ENCODE measurements at regions not wholly inside any gene's neighbourhood (a gene's known extent, or its start where the extent isn't known, plus 50 kb on each side); places are given as distances from the start of the nearest gene placed in this dataset.

- H3K4me3 ChIP-seq (ENCODE audit: control insufficient read depth in 1 of 2, extremely low read depth in 1 of 2, low read length in 1 of 2) = no peak overlapping the region
- no peaks in the 10 kb centered on the region for H3K27me3 ChIP-seq (replicated peaks in 1 of 2; ENCODE audit: control insufficient read depth in 2 of 2, extremely low read depth in 1 of 2, insufficient read depth in 2 of 2, low read length in 1 of 2)
- Mint-ChIP-seq H3K27ac (no peak overlapping the region), H3K4me1 (no peaks in the 10 kb centered on the region), H3K9me3 (no peaks in the 10 kb centered on the region), H3K4me3 (no peak overlapping the region), H3K36me3 (no peaks in the 10 kb centered on the region), H3K27me3 (peaks cover 3 to 19% of the 10 kb centered on the region in 2 donors)
- ChIA-PET POLR2A (interaction anchor here in 1 of 2 donors (0.5 kb wide), 1 partner anchor 354 kb away, joined by 3 read pairs; no protein-coding TSS in a partner anchor), CTCF (no interaction called here)
- DNase-seq (no peak), ATAC-seq (replicated peaks in 1 of 4) (no peak)
- no peaks in the 10 kb centered on the region for H3K4me1 ChIP-seq (ENCODE audit: control insufficient read depth in 1 of 2, extremely low read depth in 1 of 2, insufficient read depth in 2 of 2, low read length in 2 of 2)
- no peak overlapping the region for H3K27ac ChIP-seq (ENCODE audit: low read length)
- H3K9me3 ChIP-seq = no peaks in the 10 kb centered on the region
- H3K36me3 ChIP-seq (ENCODE audit: control insufficient read depth in 2 of 2, extremely low read depth in 1 of 2, insufficient read depth in 1 of 2, low read length in 1 of 2) = no peaks in the 10 kb centered on the region
- 90% methylated on average over 3 of the region's 4 CpGs for WGBS (ENCODE audit: insufficient coverage)
Measured at GRCh38 chr10:8463853-8464252, 409.4 kb downstream of the GATA3 start.

GRCh38 chr10:8468477-8468876 lies 414.0 kb downstream of the GATA3 start:
- Histone ChIP-seq H3K4me1 (ENCODE audit: control insufficient read depth in 1 of 2, extremely low read depth in 1 of 2, insufficient read depth in 2 of 2, low read length in 2 of 2) (no peaks in the 10 kb centered on the region), H3K27ac (ENCODE audit: low read length) (no peak overlapping the region), H3K36me3 (ENCODE audit: control insufficient read depth in 2 of 2, extremely low read depth in 1 of 2, insufficient read depth in 1 of 2, low read length in 1 of 2) (no peaks in the 10 kb centered on the region), H3K4me3 (ENCODE audit: control insufficient read depth in 1 of 2, extremely low read depth in 1 of 2, low read length in 1 of 2) (no peak overlapping the region), H3K27me3 (replicated peaks in 1 of 2; ENCODE audit: control insufficient read depth in 2 of 2, extremely low read depth in 1 of 2, insufficient read depth in 2 of 2, low read length in 1 of 2) (no peaks in the 10 kb centered on the region), H3K9me3 (no peaks in the 10 kb centered on the region)
- ATAC-seq (replicated peaks in 1 of 4) = no peak
- CTCF ChIA-PET = interaction anchor here (0.6 to 0.7 kb wide), 4 partner anchors 152 to 820 kb away, joined by 3 to 4 read pairs (median 3); no protein-coding TSS in a partner anchor
- Mint-ChIP-seq H3K36me3 (no peaks in the 10 kb centered on the region), H3K4me1 (no peaks in the 10 kb centered on the region), H3K27ac (no peak overlapping the region), H3K27me3 (peaks cover 3 to 13% of the 10 kb centered on the region in 2 donors), H3K9me3 (no peaks in the 10 kb centered on the region), H3K4me3 (no peak overlapping the region)
- 83% methylated on average over 2 of the region's 3 CpGs for WGBS (ENCODE audit: insufficient coverage)
- POLR2A ChIA-PET = interaction anchor here in 1 of 2 donors (0.6 to 1.0 kb wide), 2 partner anchors 10 to 11 kb away, joined by 3 to 10 read pairs; no protein-coding TSS in a partner anchor
- peak in 1 of 35 experiments; percentile 8 for DNase-seq

GRCh38 chr10:8473205-8473604 lies 418.7 kb downstream of the GATA3 start:
- H3K27ac ChIP-seq (ENCODE audit: low read length) = no peak overlapping the region
- H3K27me3 Mint-ChIP-seq = peaks cover 12 to 16% of the 10 kb centered on the region in 2 donors
- no peaks in the 10 kb centered on the region for H3K4me1 Mint-ChIP-seq
- H3K36me3 Mint-ChIP-seq = no peaks in the 10 kb centered on the region
- H3K9me3 ChIP-seq = no peaks in the 10 kb centered on the region
- ChIA-PET POLR2A (no interaction called here), CTCF (interaction anchor here in 1 of 2 donors (0.9 to 1.1 kb wide), 3 partner anchors 35 to 141 kb away, joined by 4 to 7 read pairs (median 5); no protein-coding TSS in a partner anchor)
- DNase-seq = peak in 21 of 35 experiments; percentile 3 to 70 (median 15)
- peaks cover 0 to 5% (median 0%) of the 10 kb centered on the region in 3 donors for H3K9me3 Mint-ChIP-seq
- H3K4me3 Mint-ChIP-seq = no peak overlapping the region
- H3K27ac Mint-ChIP-seq = no peak overlapping the region
- H3K27me3 ChIP-seq (replicated peaks in 1 of 2; ENCODE audit: control insufficient read depth in 2 of 2, extremely low read depth in 1 of 2, insufficient read depth in 2 of 2, low read length in 1 of 2) = peaks cover 0 to 6% of the 10 kb centered on the region in 2 experiments
- H3K36me3 ChIP-seq (ENCODE audit: control insufficient read depth in 2 of 2, extremely low read depth in 1 of 2, insufficient read depth in 1 of 2, low read length in 1 of 2) = no peaks in the 10 kb centered on the region
- H3K4me1 ChIP-seq (ENCODE audit: control insufficient read depth in 1 of 2, extremely low read depth in 1 of 2, insufficient read depth in 2 of 2, low read length in 2 of 2) = no peaks in the 10 kb centered on the region
- no peak overlapping the region for H3K4me3 ChIP-seq (ENCODE audit: control insufficient read depth in 1 of 2, extremely low read depth in 1 of 2, low read length in 1 of 2)
- no CpG with 5 or more reads among the region's 2 CpGs for WGBS (ENCODE audit: insufficient coverage)
- peak; percentile 37 to 66 (median 54) for ATAC-seq (replicated peaks in 1 of 4)

GRCh38 chr10:8477300-8477699 lies 422.8 kb downstream of the GATA3 start:
- Histone ChIP-seq H3K27ac (ENCODE audit: low read length) (no peak overlapping the region), H3K9me3 (no peaks in the 10 kb centered on the region), H3K4me1 (ENCODE audit: control insufficient read depth in 1 of 2, extremely low read depth in 1 of 2, insufficient read depth in 2 of 2, low read length in 2 of 2) (no peaks in the 10 kb centered on the region), H3K27me3 (replicated peaks in 1 of 2; ENCODE audit: control insufficient read depth in 2 of 2, extremely low read depth in 1 of 2, insufficient read depth in 2 of 2, low read length in 1 of 2) (peaks cover 0 to 12% of the 10 kb centered on the region in 2 experiments), H3K4me3 (ENCODE audit: control insufficient read depth in 1 of 2, extremely low read depth in 1 of 2, low read length in 1 of 2) (no peak overlapping the region), H3K36me3 (ENCODE audit: control insufficient read depth in 2 of 2, extremely low read depth in 1 of 2, insufficient read depth in 1 of 2, low read length in 1 of 2) (no peaks in the 10 kb centered on the region)
- no peaks in the 10 kb centered on the region for H3K36me3 Mint-ChIP-seq
- ChIA-PET POLR2A (no interaction called here), CTCF (interaction anchor here (0.7 to 0.8 kb wide), 2 partner anchors 30 to 332 kb away, joined by 3 to 5 read pairs; no protein-coding TSS in a partner anchor)
- no peak overlapping the region for H3K4me3 Mint-ChIP-seq
- DNase-seq (no peak), ATAC-seq (replicated peaks in 1 of 4) (no peak)
- H3K27ac Mint-ChIP-seq = no peak overlapping the region
- peaks cover 0 to 5% (median 0%) of the 10 kb centered on the region in 3 donors for H3K9me3 Mint-ChIP-seq
- peaks cover 19 to 33% of the 10 kb centered on the region in 2 donors for H3K27me3 Mint-ChIP-seq
- no CpG with 5 or more reads among the region's 1 CpG for WGBS (ENCODE audit: insufficient coverage)
- no peaks in the 10 kb centered on the region for H3K4me1 Mint-ChIP-seq

GRCh38 chr10:8481718-8482504 lies 427.4 kb downstream of the GATA3 start:
- CTCF ChIA-PET = no interaction called here
- ATAC-seq (replicated peaks in 1 of 4) (no peak), DNase-seq (no peak)
- Histone ChIP-seq H3K4me1 (ENCODE audit: control insufficient read depth in 1 of 2, extremely low read depth in 1 of 2, insufficient read depth in 2 of 2, low read length in 2 of 2) (peaks cover 0 to 4% of the 10 kb centered on the region in 2 experiments), H3K27ac (ENCODE audit: low read length) (no peak overlapping the region), H3K36me3 (ENCODE audit: control insufficient read depth in 2 of 2, extremely low read depth in 1 of 2, insufficient read depth in 1 of 2, low read length in 1 of 2) (no peaks in the 10 kb centered on the region), H3K27me3 (replicated peaks in 1 of 2; ENCODE audit: control insufficient read depth in 2 of 2, extremely low read depth in 1 of 2, insufficient read depth in 2 of 2, low read length in 1 of 2) (peaks cover 0 to 16% of the 10 kb centered on the region in 2 experiments), H3K9me3 (no peaks in the 10 kb centered on the region), H3K4me3 (ENCODE audit: control insufficient read depth in 1 of 2, extremely low read depth in 1 of 2, low read length in 1 of 2) (no peak overlapping the region)
- 89% methylated on average over 7 of the region's 10 CpGs for WGBS (ENCODE audit: insufficient coverage)
- Mint-ChIP-seq H3K4me3 (no peak overlapping the region), H3K36me3 (no peaks in the 10 kb centered on the region), H3K4me1 (peaks cover 0 to 6% (median 6%) of the 10 kb centered on the region in 3 donors), H3K27ac (no peak overlapping the region), H3K9me3 (peaks cover 0 to 5% (median 0%) of the 10 kb centered on the region in 3 donors), H3K27me3 (peaks cover 18 to 44% of the 10 kb centered on the region in 2 donors)
- POLR2A ChIA-PET = no interaction called here

- H3K27me3 ChIP-seq (replicated peaks in 1 of 2; ENCODE audit: control insufficient read depth in 2 of 2, extremely low read depth in 1 of 2, insufficient read depth in 2 of 2, low read length in 1 of 2) = peaks cover 0 to 9% of the 10 kb centered on the region in 2 experiments
- Mint-ChIP-seq H3K9me3 (no peaks in the 10 kb centered on the region), H3K27me3 (peaks cover 22 to 38% of the 10 kb centered on the region in 2 donors), H3K4me3 (no peak overlapping the region), H3K36me3 (no peaks in the 10 kb centered on the region), H3K27ac (no peak overlapping the region), H3K4me1 (peaks cover 0 to 6% (median 6%) of the 10 kb centered on the region in 3 donors)
- no peaks in the 10 kb centered on the region for H3K36me3 ChIP-seq (ENCODE audit: control insufficient read depth in 2 of 2, extremely low read depth in 1 of 2, insufficient read depth in 1 of 2, low read length in 1 of 2)
- ChIA-PET CTCF (no interaction called here), POLR2A (no interaction called here)
- 91% methylated on average over 3 of the region's 6 CpGs for WGBS (ENCODE audit: insufficient coverage)
- H3K9me3 ChIP-seq = no peaks in the 10 kb centered on the region
- DNase-seq = no peak
- peaks cover 0 to 4% of the 10 kb centered on the region in 2 experiments for H3K4me1 ChIP-seq (ENCODE audit: control insufficient read depth in 1 of 2, extremely low read depth in 1 of 2, insufficient read depth in 2 of 2, low read length in 2 of 2)
- H3K4me3 ChIP-seq (ENCODE audit: control insufficient read depth in 1 of 2, extremely low read depth in 1 of 2, low read length in 1 of 2) = no peak overlapping the region
- no peak overlapping the region for H3K27ac ChIP-seq (ENCODE audit: low read length)
- ATAC-seq (replicated peaks in 1 of 4) = no peak
Measured at GRCh38 chr10:8485032-8485431, 430.5 kb downstream of the GATA3 start.
